PC-9 (cell line): ENCODE measurements at regions not wholly inside any gene's neighbourhood (a gene's known extent, or its start where the extent isn't known, plus 50 kb on each side); places are given as distances from the start of the nearest gene placed in this dataset.
"Not testable (repeated sequence)": the region's sequence is repeated elsewhere in the genome, so short reads cannot be mapped to it uniquely, and the experiment has no call there.

Source experiments
- BruUV-seq: library from RNA; stranded (reverse); fragments of 400-500 nt; replicated peaks from 2 replicates; lab custom pipeline; 2021; lab: Mats Ljungman, UMichigan
- CTCF ChIA-PET: fragments of 300-600 bp; sonication (Branson Sonifier 250); formaldehyde crosslinking; loops from one replicate; lab custom pipeline; 2022; ENCODE audit warnings: antibody characterized with exemption; lab: Charles Lee
- POLR2A ChIA-PET: fragments of 300-600 bp; sonication (Branson Sonifier 250); formaldehyde crosslinking; loops from one replicate; lab custom pipeline; 2022; ENCODE audit warnings: antibody characterized with exemption; ENCODE audit not compliant: unreplicated experiment; lab: Charles Lee
- DNase-seq, 2 experiments: peaks; one replicate each; pipeline versions ENCODE4 v3.0.0 to v3.0.0-alpha.2; 2015 to 2022; ENCODE audit warnings: mixed read lengths in 1 of 2
- H2AFZ ChIP-seq: fragments of 200-600 bp; sonication (generic); 2 replicates; pipeline ENCODE4 v1.8.1; 2017; ENCODE audit warnings: antibody characterized with exemption
- H3F3A ChIP-seq: fragments of 200-600 bp; sonication (generic); 2 replicates; pipeline ENCODE4 v1.8.1; 2017; ENCODE audit warnings: antibody characterized with exemption, mild to moderate bottlenecking, low read depth; ENCODE audit not compliant: insufficient read depth
- H3K27ac ChIP-seq: fragments of 200-600 bp; sonication (generic); 2 replicates; pipeline ENCODE4 v1.6.1; 2016; ENCODE audit warnings: mixed run types
- H3K27me3 ChIP-seq: fragments of 200-600 bp; sonication (generic); 2 replicates; pipeline ENCODE4 v1.6.1; 2016; ENCODE audit warnings: low read depth, mixed run types; ENCODE audit not compliant: insufficient read depth
- H3K36me3 ChIP-seq: fragments of 200-600 bp; sonication (generic); 2 replicates; pipeline ENCODE4 v1.6.1; 2016; ENCODE audit warnings: low read depth, mixed run types
- H3K4me1 ChIP-seq: fragments of 200-600 bp; sonication (generic); replicated peaks from 2 replicates; pipeline ENCODE4 v1.6.1; 2016; ENCODE audit warnings: mixed run types; ENCODE audit not compliant: insufficient read depth
- H3K4me2 ChIP-seq: fragments of 200-600 bp; sonication (generic); 2 replicates; pipeline ENCODE4 v1.6.1; 2017; ENCODE audit warnings: mixed run types
- H3K4me3 ChIP-seq: fragments of 200-600 bp; sonication (generic); 2 replicates; pipeline ENCODE4 v1.6.1; 2016; ENCODE audit warnings: mixed run types
- H3K79me2 ChIP-seq: fragments of 200-600 bp; sonication (generic); 2 replicates; pipeline ENCODE4 v1.6.1; 2017; ENCODE audit warnings: low read depth, mixed run types
- H3K9me2 ChIP-seq: fragments of 200-600 bp; sonication (generic); 2 replicates; pipeline ENCODE4 v1.8.1; 2017; ENCODE audit warnings: mild to moderate bottlenecking; ENCODE audit not compliant: insufficient read depth
- H3K9me3 ChIP-seq: fragments of 200-600 bp; sonication (generic); 2 replicates; pipeline ENCODE4 v1.8.1; 2016; ENCODE audit warnings: low read depth; ENCODE audit not compliant: insufficient read depth
- H4K20me1 ChIP-seq: fragments of 200-600 bp; sonication (generic); 2 replicates; pipeline ENCODE4 v1.8.1; 2017; ENCODE audit not compliant: insufficient read depth
- EZH2 ChIP-seq: fragments of 200-600 bp; sonication (generic); IDR thresholded peaks from 2 replicates; pipeline ENCODE4 v1.8.0; 2017; ENCODE audit warnings: antibody characterized with exemption, low read depth
- intact Hi-C: fragments of 100-400 bp; cut with micrococcal nuclease; formaldehyde crosslinking; loops from one replicate; pipeline ENCODE4 v1.10.0; 2022; ENCODE audit not compliant: unreplicated experiment
- TF ChIP-seq, protein P1 (sequence below): fragments of 200-600 bp; sonication (generic); conservative IDR thresholded peaks from 2 replicates; pipeline ENCODE4 v1.6.1; 2017; ENCODE audit warnings: mixed run types, antibody characterized with exemption, mild to moderate bottlenecking, moderate library complexity

DNA sequence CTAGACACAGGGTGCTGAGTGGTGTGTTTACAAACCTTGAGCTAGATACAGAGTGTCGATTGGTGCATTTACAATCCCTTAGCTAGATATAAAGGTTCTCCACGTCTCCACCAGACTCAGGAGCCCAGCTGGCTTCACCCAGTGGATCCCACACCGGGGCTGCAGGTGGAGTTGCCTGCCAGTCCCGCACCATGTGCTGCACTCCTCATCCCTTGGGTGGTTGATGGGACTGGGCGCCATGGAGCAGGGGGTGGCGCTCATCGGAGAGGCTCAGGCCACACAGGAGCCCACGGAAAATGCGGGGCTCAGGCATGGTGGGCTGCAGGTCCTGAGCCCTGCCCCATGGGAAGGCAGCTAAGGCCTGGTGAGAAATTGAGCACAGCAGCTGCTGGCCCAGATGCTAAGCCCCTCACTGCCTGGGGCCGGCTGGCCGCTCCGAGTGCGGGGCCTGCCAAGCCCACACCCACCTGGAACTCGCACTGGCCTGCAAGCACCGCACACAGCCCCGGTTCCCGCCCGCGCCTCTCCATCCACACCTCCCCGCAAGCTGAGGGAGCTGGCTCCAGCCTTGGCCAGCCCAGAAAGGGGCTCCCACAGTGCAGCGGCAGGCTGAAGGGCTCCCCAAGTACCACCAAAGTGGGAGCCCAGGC, 418.4 kb downstream of the KIF20B start:
- DNase-seq, H3K4me3 ChIP-seq, intact Hi-C loops, BruUV-seq, H3K9me3 ChIP-seq, H4K20me1 ChIP-seq, H3K4me2 ChIP-seq, POLR2A ChIA-PET, H3F3A ChIP-seq, H3K79me2 ChIP-seq, H3K27me3 ChIP-seq, H3K9me2 ChIP-seq, H2AFZ ChIP-seq, H3K36me3 ChIP-seq, H3K27ac ChIP-seq, H3K4me1 ChIP-seq, CTCF ChIA-PET: not testable (repeated sequence)

DNA sequence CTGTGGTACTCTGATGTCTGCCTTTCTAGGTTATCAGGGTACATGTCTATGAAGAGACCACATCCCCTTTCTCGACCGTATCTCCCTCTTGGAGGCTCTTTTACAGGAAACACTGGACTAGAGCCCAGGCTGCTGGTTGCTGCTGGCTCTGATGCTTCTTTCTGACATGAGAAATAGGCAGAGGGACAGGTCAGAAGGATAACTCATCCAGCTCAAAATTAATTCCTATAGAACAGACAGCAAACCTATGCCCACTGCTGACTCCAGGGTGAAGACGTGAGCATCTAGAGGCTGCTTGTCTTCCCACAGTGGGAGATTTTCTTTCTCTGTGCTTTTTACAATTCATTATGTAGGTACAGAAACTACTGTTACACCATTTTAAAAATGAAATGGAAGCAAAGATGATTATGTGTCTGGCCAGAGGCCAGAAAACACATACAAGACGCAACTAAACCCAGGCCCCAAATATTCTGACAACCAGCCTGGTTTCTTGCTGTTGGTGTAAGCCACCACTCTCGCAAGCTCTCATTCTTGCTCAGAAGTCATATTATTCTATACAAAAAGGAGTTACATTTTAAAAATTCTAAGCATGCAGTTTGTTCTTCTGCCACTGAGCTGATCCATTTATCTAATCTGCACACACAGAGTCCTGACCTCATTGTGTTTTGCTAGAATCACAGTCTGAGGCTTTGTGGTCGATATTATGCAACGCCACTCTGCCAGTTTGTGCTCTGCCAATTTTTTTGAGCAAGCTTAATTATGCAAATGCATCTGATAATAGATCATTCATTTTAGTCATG, 424.3 kb downstream of the KIF20B start:
- no peak for DNase-seq
- H4K20me1 ChIP-seq: no peaks in the 10 kb centered on the region
- H3K4me2 ChIP-seq: no peak overlapping the region
- H3K27me3 ChIP-seq: no peaks in the 10 kb centered on the region
- TF ChIP-seq, protein P1, sequence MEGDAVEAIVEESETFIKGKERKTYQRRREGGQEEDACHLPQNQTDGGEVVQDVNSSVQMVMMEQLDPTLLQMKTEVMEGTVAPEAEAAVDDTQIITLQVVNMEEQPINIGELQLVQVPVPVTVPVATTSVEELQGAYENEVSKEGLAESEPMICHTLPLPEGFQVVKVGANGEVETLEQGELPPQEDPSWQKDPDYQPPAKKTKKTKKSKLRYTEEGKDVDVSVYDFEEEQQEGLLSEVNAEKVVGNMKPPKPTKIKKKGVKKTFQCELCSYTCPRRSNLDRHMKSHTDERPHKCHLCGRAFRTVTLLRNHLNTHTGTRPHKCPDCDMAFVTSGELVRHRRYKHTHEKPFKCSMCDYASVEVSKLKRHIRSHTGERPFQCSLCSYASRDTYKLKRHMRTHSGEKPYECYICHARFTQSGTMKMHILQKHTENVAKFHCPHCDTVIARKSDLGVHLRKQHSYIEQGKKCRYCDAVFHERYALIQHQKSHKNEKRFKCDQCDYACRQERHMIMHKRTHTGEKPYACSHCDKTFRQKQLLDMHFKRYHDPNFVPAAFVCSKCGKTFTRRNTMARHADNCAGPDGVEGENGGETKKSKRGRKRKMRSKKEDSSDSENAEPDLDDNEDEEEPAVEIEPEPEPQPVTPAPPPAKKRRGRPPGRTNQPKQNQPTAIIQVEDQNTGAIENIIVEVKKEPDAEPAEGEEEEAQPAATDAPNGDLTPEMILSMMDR: no peak
- TF ChIP-seq EZH2: no peak
- H3K9me2 ChIP-seq: no peaks in the 10 kb centered on the region
- H3K36me3 ChIP-seq: no peaks in the 10 kb centered on the region
- no TSS peak for BruUV-seq
- no peak overlapping the region for H3K4me3 ChIP-seq
- H3K79me2 ChIP-seq: no peaks in the 10 kb centered on the region
- H3K4me1 ChIP-seq: no peaks in the 10 kb centered on the region
- ChIA-PET CTCF (interaction anchor here (0.7 kb wide), 1 partner anchor 187 kb away, joined by 5 read pairs; no protein-coding TSS in a partner anchor), POLR2A (no interaction called here)
- H2AFZ ChIP-seq: no peak overlapping the region
- no peaks in the 10 kb centered on the region for H3K9me3 ChIP-seq
- no peaks in the 10 kb centered on the region for H3F3A ChIP-seq
- no peak overlapping the region for H3K27ac ChIP-seq
- intact Hi-C loops: no loop called here

DNA sequence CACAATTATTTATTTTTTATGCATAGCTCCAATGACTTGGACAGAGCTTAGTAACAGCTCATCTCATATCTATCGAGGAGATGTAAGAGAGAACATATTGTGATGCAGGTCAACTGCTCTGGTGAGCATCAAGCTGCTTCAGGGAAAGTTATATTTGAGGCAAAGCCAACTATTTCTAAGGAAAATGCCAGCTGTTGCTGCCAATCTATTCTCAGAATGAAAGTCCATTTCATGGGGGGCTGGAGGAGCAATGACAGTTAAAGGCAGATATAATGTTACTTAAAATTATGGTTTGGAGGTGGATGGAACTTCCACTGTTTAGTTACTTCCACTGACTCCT, 424.8 kb downstream of the KIF20B start:
- intact Hi-C loops: no loop called here
- no TSS peak for BruUV-seq
- Histone ChIP-seq H3K4me3 (no peak overlapping the region), H3K27me3 (no peaks in the 10 kb centered on the region), H2AFZ (no peak overlapping the region), H3K27ac (no peak overlapping the region), H3K4me2 (no peak overlapping the region), H4K20me1 (no peaks in the 10 kb centered on the region), H3K36me3 (no peaks in the 10 kb centered on the region), H3K4me1 (no peaks in the 10 kb centered on the region), H3K9me2 (no peaks in the 10 kb centered on the region), H3F3A (no peaks in the 10 kb centered on the region), H3K9me3 (no peaks in the 10 kb centered on the region), H3K79me2 (no peaks in the 10 kb centered on the region)
- no peak for DNase-seq
- no peak for TF ChIP-seq EZH2
- TF ChIP-seq, protein P1: no peak
- CTCF ChIA-PET: interaction anchor here (0.7 kb wide), 1 partner anchor 188 kb away, joined by 5 read pairs; no protein-coding TSS in a partner anchor
- POLR2A ChIA-PET: no interaction called here
